ENCODE measurements at regions not wholly inside any gene's neighbourhood (a gene's known extent, or its start where the extent isn't known, plus 50 kb on each side); places are given as distances from the start of the nearest gene placed in this dataset.

DNA sequence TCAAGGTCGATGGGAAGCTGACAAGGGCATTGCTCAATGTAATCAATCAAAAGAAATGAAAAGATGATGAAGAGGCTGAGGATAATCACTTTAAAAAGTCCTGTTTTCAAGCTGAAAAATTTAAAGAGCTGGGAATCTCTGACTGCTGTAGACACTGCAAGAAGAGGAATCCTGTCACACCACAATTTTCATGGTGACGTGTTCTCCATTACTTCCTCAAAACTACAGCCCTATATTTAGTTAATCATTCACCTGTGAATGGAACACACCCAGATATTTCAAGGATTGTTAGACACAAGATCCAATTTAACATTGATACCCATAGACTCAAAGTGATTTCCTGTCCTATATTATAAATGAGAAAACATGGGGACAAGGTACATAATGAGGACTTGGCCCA lies 1048.3 kb downstream of the AMY1C start:
- H3K27me3 ChIP-seq = no peaks in the 10 kb centered on the region
- no peaks in the 10 kb centered on the region for H3K4me1 ChIP-seq
- H3K9me3 ChIP-seq = no peaks in the 10 kb centered on the region
- H3K27ac ChIP-seq = no peak overlapping the region
- no peak overlapping the region for H3K4me3 ChIP-seq
- H3K36me3 ChIP-seq = no peaks in the 10 kb centered on the region
- intact Hi-C loops (cut with DNase I) = no loop called here
- no peak for DNase-seq (ENCODE audit: extremely low spot score in 2 of 2)
- TF ChIP-seq POLR2AphosphoS5 (IDR thresholded peaks at IDR 0.05; ENCODE audit: insufficient read depth in 1 of 2, low read depth in 1 of 2) (no peak), POLR2A (IDR thresholded peaks at IDR 0.05) (no peak)
- TF ChIP-seq, protein P1, sequence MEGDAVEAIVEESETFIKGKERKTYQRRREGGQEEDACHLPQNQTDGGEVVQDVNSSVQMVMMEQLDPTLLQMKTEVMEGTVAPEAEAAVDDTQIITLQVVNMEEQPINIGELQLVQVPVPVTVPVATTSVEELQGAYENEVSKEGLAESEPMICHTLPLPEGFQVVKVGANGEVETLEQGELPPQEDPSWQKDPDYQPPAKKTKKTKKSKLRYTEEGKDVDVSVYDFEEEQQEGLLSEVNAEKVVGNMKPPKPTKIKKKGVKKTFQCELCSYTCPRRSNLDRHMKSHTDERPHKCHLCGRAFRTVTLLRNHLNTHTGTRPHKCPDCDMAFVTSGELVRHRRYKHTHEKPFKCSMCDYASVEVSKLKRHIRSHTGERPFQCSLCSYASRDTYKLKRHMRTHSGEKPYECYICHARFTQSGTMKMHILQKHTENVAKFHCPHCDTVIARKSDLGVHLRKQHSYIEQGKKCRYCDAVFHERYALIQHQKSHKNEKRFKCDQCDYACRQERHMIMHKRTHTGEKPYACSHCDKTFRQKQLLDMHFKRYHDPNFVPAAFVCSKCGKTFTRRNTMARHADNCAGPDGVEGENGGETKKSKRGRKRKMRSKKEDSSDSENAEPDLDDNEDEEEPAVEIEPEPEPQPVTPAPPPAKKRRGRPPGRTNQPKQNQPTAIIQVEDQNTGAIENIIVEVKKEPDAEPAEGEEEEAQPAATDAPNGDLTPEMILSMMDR (IDR thresholded peaks at IDR 0.05) = no peak

DNA sequence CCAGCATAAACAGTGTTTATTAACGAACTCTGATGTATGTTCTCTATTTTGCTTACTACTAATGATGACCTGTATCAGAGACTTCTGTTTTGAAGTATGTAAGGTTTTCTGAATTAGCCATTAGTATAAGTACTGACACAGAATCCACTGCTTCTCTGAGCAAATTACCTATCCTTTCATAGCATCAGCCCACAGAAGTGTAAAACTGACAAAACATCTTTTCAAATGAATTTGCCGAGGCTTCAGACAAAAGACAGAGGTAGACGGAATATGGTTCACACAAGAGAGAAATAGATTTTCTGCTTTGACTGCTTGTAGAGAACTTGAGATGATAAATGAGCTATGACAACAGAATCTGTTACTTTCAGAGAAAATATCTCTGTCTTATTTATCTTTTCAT lies 1051.6 kb downstream of the AMY1C start:
- no peak overlapping the region for H3K4me3 ChIP-seq
- H3K27ac ChIP-seq = no peak overlapping the region
- H3K27me3 ChIP-seq = no peaks in the 10 kb centered on the region
- intact Hi-C loops (cut with DNase I) = no loop called here
- H3K36me3 ChIP-seq = no peaks in the 10 kb centered on the region
- TF ChIP-seq POLR2A (IDR thresholded peaks at IDR 0.05) (no peak), POLR2AphosphoS5 (IDR thresholded peaks at IDR 0.05; ENCODE audit: insufficient read depth in 1 of 2, low read depth in 1 of 2) (no peak)
- TF ChIP-seq, protein P1 (IDR thresholded peaks at IDR 0.05) = no peak
- H3K9me3 ChIP-seq = no peaks in the 10 kb centered on the region
- H3K4me1 ChIP-seq = no peaks in the 10 kb centered on the region
- DNase-seq (ENCODE audit: extremely low spot score in 2 of 2) = no peak

DNA sequence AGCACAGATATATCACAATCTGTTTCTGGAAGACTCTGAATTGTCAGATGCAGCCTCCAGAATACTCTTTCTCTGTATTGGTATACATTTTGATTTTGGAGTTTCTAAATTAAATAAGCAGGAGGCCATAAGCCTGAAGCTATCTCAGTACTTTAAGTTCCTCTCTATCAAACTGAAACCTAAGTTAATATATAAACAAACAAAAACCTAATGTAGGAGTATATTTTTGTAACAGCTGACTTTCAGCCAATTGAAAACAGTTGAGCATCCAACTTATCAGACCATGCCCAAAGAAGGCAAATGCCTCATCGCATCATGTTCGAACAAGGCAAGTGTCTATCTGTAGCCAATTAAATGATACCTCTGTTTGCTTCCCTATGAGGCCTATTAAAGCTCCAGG lies 1054.4 kb downstream of the AMY1C start:
- H3K4me3 ChIP-seq = no peak overlapping the region
- intact Hi-C loops (cut with DNase I) = no loop called here
- DNase-seq (ENCODE audit: extremely low spot score in 2 of 2) = no peak
- H3K27ac ChIP-seq = no peak overlapping the region
- no peaks in the 10 kb centered on the region for H3K27me3 ChIP-seq
- TF ChIP-seq POLR2AphosphoS5 (IDR thresholded peaks at IDR 0.05; ENCODE audit: insufficient read depth in 1 of 2, low read depth in 1 of 2) (no peak), POLR2A (IDR thresholded peaks at IDR 0.05) (no peak)
- TF ChIP-seq, protein P1 (IDR thresholded peaks at IDR 0.05) = no peak
- H3K9me3 ChIP-seq = no peaks in the 10 kb centered on the region
- H3K4me1 ChIP-seq = no peaks in the 10 kb centered on the region
- H3K36me3 ChIP-seq = no peaks in the 10 kb centered on the region

DNA sequence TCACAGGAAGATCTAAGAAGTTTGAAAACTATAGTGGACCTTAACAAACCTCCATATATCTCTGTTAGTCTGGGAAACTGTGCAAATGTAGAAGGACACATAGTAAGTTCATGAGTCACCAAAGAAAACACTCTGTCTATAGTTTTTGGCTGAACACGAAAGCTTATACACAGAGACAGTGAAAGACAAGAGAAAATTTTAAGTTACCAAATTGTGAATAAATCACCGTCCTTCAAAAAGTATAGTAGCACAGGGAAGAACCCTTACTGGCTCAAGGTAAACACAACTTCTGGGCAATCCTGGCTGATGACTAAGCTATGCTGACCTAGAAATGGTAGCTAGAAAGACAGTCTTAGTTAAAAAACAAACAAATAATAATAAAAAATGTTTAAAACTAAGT lies 1057.9 kb downstream of the AMY1C start:
- Histone ChIP-seq H3K4me3 (no peak overlapping the region), H3K27ac (no peak overlapping the region), H3K9me3 (no peaks in the 10 kb centered on the region), H3K36me3 (no peaks in the 10 kb centered on the region), H3K4me1 (no peaks in the 10 kb centered on the region), H3K27me3 (no peaks in the 10 kb centered on the region)
- TF ChIP-seq, protein P1 (IDR thresholded peaks at IDR 0.05) = no peak
- TF ChIP-seq POLR2AphosphoS5 (IDR thresholded peaks at IDR 0.05; ENCODE audit: insufficient read depth in 1 of 2, low read depth in 1 of 2) (no peak), POLR2A (IDR thresholded peaks at IDR 0.05) (no peak)
- no peak for DNase-seq (ENCODE audit: extremely low spot score in 2 of 2)
- intact Hi-C loops (cut with DNase I) = no loop called here

DNA sequence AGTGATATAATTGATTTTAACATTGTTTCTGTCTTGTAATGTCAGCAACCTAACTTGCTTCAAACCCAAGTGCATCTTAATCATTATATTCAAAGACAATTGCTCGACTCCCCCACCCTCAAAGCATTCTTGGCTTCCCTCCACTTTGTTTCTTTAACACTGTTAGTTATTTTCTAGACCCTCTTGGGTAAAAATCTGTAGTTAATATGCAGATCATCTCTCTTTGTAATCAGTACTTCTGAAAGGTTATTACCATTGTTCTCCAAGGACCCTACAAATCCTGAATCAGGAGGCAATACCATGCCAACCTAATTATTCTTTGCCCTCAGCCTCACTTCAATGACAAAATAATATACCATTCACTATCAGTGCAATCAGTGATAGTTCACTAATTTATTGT lies 1075.7 kb downstream of the AMY1C start:
- Histone ChIP-seq H3K9me3 (no peaks in the 10 kb centered on the region), H3K4me1 (no peaks in the 10 kb centered on the region), H3K27me3 (no peaks in the 10 kb centered on the region), H3K4me3 (no peak overlapping the region), H3K27ac (no peak overlapping the region), H3K36me3 (no peaks in the 10 kb centered on the region)
- TF ChIP-seq, protein P1 (IDR thresholded peaks at IDR 0.05) = no peak
- TF ChIP-seq POLR2AphosphoS5 (IDR thresholded peaks at IDR 0.05; ENCODE audit: insufficient read depth in 1 of 2, low read depth in 1 of 2) = no peak
- intact Hi-C loops (cut with DNase I) = no loop called here
- no peak for DNase-seq (ENCODE audit: extremely low spot score in 2 of 2)
